Renal cortical epithelial cell (primary cell): ENCODE measurements at regions not wholly inside any gene's neighbourhood (a gene's known extent, or its start where the extent isn't known, plus 50 kb on each side); places are given as distances from the start of the nearest gene placed in this dataset.
A peak's percentile ranks its signal among the peaks of the same experiment; 100 is the strongest.
"Not testable (repeated sequence)": the region's sequence is repeated elsewhere in the genome, so short reads cannot be mapped to it uniquely, and the experiment has no call there.

Experiments
- DNase-seq: peaks from one replicate; pipeline ENCODE4 v3.0.0-alpha.2; 2011; ENCODE audit warnings: low read depth

DNA sequence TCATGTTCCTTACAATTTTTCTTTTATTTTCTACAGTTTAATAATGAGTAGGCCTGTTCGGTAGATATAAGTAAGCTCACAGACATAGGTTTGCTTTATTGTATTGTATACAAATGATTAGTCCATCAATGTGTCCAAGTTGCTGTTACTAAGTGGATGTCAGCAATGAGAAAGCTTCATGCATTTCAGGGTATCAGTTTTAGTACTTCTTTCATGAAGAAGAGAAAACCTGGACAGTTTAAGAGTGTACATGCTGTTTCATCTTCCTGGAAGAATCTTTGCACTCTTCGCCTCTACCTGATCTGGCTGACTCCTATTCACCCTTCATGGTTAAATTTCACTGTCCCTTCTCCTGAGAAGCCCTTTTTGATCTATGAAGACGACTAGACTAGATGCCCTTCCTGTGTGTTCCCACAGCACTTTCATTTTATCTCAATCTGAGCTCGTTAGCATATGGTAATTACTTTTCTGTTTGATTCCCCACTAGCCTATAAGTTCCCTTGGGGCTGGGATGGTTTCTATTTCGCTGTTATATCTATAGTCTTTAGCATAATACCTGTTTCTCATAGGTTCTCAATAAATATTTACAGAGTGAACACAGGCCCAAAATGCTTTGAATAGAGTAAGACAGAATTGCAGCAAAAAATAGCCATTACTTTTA is 70.7 kb downstream of the CETN3 start:
- no peak for DNase-seq

DNA sequence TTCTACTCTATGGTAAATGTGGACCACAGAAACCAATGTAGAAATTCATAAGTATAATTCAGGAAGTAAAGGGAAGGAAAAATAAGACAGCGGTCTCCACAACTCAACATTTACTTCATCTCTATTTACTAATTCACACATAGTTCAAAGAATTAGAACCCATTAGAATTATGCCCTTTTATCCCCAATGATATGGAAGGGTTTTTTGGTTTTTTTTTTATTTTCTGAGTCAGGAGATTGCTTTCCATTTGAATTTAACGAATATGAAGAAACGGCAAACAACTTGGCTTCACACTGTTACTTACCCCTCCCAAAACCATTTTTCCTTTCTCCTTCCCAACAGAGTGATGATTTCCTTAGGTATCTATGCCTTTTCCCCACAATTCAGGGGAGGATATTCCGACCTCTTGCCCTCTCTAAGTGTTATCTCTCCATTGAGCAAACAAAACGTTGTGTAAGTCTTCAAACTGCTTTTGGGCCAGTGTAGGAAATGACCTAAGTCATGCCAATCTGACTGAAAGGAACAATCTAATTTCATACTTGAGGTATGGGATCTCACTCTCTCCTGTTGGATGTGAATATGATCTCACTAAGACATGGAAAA is 72.0 kb downstream of the CETN3 start:
- no peak for DNase-seq

GRCh38 chr5:90336752-90337151 is 72.8 kb downstream of the CETN3 start:
- no peak for DNase-seq

DNA sequence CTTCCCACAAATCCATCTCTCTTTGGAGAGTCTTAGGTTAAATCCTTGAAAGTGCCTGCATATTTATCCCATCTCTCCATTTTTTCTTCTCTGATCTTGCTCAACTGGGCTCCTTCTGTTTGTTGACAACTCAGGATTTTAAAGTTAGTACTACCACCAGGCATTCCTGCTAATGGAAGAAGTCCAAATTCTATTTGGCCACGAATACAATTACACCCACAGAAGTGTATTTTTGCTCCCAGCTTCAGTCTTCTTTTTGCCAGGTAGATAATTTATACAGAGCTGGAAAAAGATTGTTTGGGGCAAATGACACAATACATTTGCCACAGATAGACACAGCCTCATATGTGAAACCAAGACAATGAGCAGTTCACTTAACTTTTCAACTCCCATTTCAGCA is 74.8 kb downstream of the CETN3 start:
- no peak for DNase-seq

- no peak for DNase-seq
Measured at GRCh38 chr5:90329911-90330310, 79.6 kb downstream of the CETN3 start.

GRCh38 chr5:90326995-90327394 is 82.6 kb downstream of the CETN3 start:
- no peak for DNase-seq

- DNase-seq = no peak
Measured at GRCh38 chr5:90325093-90325492, 84.5 kb downstream of the CETN3 start.

GRCh38 chr5:90320348-90320747 is 89.2 kb downstream of the CETN3 start:
- DNase-seq = not testable (repeated sequence)

DNA sequence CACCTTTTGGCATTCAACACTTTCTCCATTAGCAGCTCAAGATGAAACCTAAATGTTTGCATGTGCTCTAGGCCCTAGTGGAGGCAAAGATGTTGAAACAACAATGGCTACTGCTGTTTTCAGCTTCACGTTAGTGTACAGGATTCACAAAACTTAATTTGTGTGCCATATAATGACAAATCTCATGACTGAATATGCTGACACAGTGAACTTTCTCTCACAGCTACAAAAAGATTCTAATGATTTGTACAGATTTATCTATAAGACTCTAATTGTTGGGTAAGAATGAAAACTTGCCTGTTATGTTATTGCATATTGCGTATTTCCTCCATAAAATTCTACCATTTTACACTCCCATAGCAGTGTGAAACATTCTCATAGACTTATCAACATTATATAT is 97.5 kb downstream of the CETN3 start:
- no peak for DNase-seq

- no peak for DNase-seq
Measured at GRCh38 chr5:90311401-90311800, 98.2 kb downstream of the CETN3 start.

- DNase-seq = no peak
Measured at GRCh38 chr5:90308787-90309585, 100.6 kb downstream of the CETN3 start.

DNA sequence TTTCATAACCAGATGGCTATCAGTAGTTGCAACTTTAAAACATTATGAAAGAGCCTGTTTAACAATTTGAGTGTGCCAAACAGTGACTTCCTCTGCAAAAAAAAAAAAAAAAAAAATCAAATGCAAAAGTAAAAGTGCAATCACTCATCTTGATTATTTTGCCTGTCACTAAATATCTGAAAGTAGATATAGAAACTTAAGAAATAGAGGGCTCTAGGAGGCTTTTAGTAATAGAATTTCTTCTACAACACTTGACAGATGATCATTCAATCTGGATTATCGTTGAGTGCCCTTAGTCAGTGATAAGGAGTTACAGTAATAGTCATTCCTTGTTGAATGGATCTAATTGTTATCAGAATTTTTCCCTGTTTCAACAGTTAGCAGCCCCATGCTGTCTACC is 101.8 kb downstream of the CETN3 start:
- no peak for DNase-seq

DNA sequence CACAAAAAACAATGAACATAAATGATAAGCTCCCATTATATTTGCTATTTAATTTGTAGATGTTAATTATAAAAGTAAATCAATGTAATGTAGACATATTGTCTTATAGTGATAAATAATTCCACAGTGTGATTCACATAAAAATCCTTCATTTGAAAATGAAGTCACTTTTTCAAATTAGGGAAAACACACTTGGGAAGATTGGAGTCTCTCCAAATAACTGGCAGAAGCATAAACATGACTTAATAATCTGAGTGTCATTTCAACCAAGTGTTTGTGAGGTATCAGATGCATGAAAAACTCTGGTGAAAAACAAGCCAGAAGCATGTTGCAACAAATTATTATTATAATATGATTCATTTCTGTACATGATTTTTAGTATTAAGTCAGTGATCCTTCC is 102.2 kb downstream of the CETN3 start:
- DNase-seq = no peak

DNA sequence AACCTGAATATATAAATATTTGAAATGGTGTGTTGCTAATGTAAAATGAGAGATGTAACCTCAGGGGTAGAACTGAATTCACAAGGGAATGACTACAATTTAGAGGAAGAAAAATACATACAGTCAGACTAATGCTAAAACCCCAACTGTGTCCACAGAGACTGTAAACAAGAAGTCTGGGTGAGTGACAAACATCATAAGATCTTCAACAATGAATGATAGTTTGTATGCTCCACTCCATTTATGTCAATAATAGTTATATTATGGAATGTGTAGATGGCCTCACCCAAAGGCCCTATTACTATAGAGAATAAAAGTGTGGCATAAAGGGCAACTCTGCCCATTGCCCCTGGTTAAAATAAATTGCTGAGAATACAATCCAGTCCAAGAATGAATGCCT is 102.9 kb downstream of the CETN3 start:
- no peak for DNase-seq

GRCh38 chr5:90305041-90305720 is 104.4 kb downstream of the CETN3 start:
- no peak for DNase-seq

GRCh38 chr5:90301248-90301647 is 108.3 kb downstream of the CETN3 start:
- no peak for DNase-seq

DNA sequence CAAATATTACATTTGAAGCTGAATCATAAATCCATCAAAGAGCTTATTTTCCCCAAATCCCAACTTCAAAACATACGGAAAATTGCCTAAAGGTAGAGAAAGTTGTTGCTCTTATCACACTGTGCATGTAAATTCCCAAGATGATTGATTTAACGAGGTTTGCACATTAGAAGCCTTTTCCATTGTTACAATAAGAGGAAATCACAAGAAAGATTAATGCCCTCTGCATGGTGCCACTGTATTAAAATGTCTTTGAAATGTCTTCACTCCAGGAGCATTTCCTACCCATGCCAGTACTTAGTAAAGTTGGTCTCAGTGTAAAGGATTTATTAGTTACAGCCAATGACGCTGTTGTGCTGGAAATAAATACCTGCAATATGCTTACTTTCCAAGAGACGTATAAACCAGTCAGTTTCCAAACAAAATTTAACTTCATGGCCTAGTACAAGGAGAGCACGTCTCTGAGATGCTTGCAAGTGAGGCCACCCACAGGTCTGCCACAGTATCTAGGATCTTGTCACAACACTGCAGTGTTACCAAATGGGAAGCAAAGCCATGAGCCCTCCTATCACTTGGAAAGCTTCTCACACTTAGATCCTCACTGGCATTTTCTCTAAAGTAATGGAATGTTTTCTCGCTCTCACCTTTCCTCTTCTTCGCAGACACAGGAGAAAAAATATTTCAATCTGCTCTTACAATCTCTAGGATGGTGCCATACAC is 112.4 kb downstream of the CETN3 start:
- no peak for DNase-seq

- DNase-seq = no peak
Measured at GRCh38 chr5:90294604-90295003, 115.0 kb downstream of the CETN3 start.

DNA sequence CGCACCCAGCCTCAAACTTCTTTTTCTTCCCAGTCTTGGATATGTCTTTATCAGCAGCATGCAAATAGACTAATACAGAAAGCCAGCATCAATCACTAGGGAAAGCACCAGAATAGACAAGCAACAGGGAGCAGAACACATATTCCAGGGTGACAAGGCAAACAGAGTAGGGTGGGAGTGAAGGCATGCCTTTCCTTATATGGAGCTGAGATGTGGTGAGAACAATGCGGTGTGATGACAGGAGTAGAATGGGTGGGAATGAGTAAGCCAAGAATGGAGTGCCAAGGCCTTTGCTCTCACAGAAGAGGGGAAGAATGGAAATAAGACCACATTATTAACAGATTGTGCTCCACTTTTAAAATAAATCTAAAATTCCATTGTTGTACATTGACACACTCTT is 115.6 kb downstream of the CETN3 start:
- peak; percentile 71 for DNase-seq

GRCh38 chr5:90290648-90291047 is 118.9 kb downstream of the CETN3 start:
- DNase-seq = no peak

- DNase-seq = no peak
Measured at GRCh38 chr5:90289837-90290236, 119.7 kb downstream of the CETN3 start.

GRCh38 chr5:90287036-90287435 is 122.5 kb downstream of the CETN3 start:
- no peak for DNase-seq
